HFFc6 (cell line): ENCODE measurements at regions not wholly inside any gene's neighbourhood (a gene's known extent, or its start where the extent isn't known, plus 50 kb on each side); places are given as distances from the start of the nearest gene placed in this dataset.

Experiments used
- DNase-seq: peaks from one replicate; pipeline ENCODE4 v3.0.0-alpha.2; 2018
- H3K27ac Mint-ChIP-seq: 2 replicates; pipeline ENCODE4 v1.8.0; 2020; ENCODE audit warnings: mild to moderate bottlenecking, mixed read lengths
- H3K27me3 Mint-ChIP-seq: 2 replicates; pipeline ENCODE4 v1.8.0; 2021; ENCODE audit warnings: mild to moderate bottlenecking, moderate library complexity, mixed read lengths; ENCODE audit not compliant: insufficient read depth
- H3K36me3 Mint-ChIP-seq: 2 replicates; pipeline ENCODE4 v1.8.0; 2021; ENCODE audit warnings: low read depth, mixed read lengths
- H3K4me1 Mint-ChIP-seq: 2 replicates; pipeline ENCODE4 v1.8.0; 2020; ENCODE audit warnings: low read depth, mixed read lengths
- H3K4me3 Mint-ChIP-seq: 2 replicates; pipeline ENCODE4 v1.8.0; 2020; ENCODE audit warnings: mild to moderate bottlenecking, moderate library complexity, mixed read lengths
- H3K9me3 Mint-ChIP-seq: 2 replicates; pipeline ENCODE4 v1.8.0; 2020; ENCODE audit warnings: mild to moderate bottlenecking, mixed read lengths
- TF ChIP-seq, protein P1 (sequence below): fragments of 200-600 bp; sonication (generic); IDR thresholded peaks from 2 replicates; pipeline ENCODE4 v1.5.0; 2021; ENCODE audit warnings: antibody characterized with exemption, mild to moderate bottlenecking

DNA sequence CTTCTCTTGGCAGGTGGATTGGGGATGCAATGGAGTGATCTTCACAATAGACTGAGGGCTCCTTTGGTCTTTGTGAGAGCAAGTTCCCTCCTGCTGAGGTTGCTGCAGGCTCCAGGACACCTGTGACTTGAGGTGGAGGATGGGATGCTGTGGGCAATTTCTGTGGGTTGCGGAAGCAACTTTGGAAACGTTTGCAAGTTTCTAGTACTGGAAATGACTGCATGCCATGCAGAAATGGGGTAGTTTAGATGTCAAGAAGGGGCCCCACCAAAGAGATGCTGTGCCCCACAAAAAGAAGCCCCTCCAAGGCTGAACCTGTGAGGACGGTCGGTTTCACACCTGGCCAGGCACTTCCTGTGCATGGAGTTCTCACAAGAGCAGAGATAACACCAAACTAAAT lies 80.4 kb upstream of the XCR1 start:
- Mint-ChIP-seq H3K27me3 (peaks cover 12% of the 10 kb centered on the region), H3K27ac (no peak overlapping the region), H3K4me1 (peaks cover 38% of the 10 kb centered on the region), H3K9me3 (no peaks in the 10 kb centered on the region), H3K36me3 (no peaks in the 10 kb centered on the region), H3K4me3 (no peak overlapping the region)
- no peak for DNase-seq
- TF ChIP-seq, protein P1, sequence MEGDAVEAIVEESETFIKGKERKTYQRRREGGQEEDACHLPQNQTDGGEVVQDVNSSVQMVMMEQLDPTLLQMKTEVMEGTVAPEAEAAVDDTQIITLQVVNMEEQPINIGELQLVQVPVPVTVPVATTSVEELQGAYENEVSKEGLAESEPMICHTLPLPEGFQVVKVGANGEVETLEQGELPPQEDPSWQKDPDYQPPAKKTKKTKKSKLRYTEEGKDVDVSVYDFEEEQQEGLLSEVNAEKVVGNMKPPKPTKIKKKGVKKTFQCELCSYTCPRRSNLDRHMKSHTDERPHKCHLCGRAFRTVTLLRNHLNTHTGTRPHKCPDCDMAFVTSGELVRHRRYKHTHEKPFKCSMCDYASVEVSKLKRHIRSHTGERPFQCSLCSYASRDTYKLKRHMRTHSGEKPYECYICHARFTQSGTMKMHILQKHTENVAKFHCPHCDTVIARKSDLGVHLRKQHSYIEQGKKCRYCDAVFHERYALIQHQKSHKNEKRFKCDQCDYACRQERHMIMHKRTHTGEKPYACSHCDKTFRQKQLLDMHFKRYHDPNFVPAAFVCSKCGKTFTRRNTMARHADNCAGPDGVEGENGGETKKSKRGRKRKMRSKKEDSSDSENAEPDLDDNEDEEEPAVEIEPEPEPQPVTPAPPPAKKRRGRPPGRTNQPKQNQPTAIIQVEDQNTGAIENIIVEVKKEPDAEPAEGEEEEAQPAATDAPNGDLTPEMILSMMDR = no peak

DNA sequence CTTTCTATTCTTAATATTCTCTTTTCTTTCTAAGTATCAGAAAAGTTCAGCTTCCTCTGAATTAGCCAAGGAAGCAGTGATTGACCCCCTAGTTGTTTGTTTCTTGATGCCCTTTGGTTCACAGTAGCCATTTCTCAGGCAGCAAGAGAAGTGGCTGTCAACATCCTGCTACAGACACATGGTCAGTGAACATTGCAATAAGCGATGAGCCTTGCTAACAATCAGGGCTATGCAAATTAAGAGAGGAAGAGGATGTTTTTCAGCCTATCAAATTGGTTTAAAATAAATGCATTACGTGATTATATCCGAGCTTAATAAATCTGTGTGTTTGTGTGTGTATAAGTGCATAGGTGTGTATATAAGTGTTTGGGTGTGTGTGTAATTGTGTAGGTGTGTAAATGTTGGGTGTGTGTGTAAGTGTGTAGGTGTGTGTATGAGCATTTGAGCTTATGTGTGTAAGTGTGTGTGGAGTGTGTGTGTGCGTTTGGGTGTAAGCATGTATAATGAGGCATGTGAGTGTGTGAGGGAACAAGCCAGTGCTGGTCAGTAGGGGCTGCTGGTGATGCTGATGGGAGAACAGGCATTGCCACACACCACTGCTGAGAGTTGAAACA lies 78.1 kb upstream of the XCR1 start:
- TF ChIP-seq, protein P1 = no peak
- H3K27me3 Mint-ChIP-seq = peaks cover 16% of the 10 kb centered on the region
- no peaks in the 10 kb centered on the region; the same call in 1 of the 2 replicates for H3K9me3 Mint-ChIP-seq
- no peak overlapping the region for H3K4me3 Mint-ChIP-seq
- no peak overlapping the region for H3K27ac Mint-ChIP-seq
- no peak for DNase-seq
- H3K36me3 Mint-ChIP-seq = peaks cover 13% of the 10 kb centered on the region; the same call in 1 of the 2 replicates
- peaks cover 17% of the 10 kb centered on the region for H3K4me1 Mint-ChIP-seq

DNA sequence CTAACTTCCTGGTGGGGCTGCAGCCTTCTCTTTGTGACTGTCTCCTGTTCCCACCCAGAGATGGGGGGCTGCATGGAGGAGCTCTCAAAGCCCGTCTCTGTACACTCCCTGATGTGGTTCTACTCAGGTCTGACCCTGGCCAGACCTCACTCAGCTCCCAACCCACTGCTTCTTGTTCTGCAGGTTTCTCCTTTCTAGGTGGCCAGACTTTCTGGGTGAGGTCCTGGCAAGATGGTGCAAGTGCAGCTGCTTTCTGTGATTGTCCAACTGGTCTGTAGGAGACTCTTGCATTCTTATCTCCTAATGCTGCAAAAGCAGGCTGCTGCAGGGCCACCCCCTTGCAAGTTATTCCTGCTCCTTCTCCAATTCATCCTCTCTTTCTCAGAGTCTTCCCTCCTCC lies 77.4 kb upstream of the XCR1 start:
- peaks cover 16% of the 10 kb centered on the region for H3K27me3 Mint-ChIP-seq

DNA sequence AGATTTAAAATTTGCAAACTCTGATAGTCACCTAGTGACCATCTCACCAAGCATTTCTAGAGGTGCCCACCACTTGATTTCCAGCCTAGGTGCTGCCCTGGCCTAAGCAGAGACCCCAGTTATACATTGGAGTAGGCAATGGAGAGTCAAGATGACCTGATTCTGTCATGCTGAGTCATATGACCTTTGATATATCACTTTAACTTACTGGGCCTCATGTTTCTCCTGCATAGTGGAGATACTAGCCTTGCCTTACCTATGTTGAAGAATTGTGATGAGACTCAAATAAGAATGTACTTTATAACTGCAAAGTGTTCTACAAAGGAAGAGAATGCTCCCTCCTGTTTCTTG lies 75.5 kb upstream of the XCR1 start:
- no peak overlapping the region for H3K27ac Mint-ChIP-seq
- TF ChIP-seq, protein P1 = no peak
- peaks cover 13% of the 10 kb centered on the region; the same call in 1 of the 2 replicates for H3K36me3 Mint-ChIP-seq
- no peak overlapping the region for H3K4me3 Mint-ChIP-seq
- H3K27me3 Mint-ChIP-seq = peaks cover 18% of the 10 kb centered on the region
- DNase-seq = no peak
- peaks cover 19% of the 10 kb centered on the region for H3K4me1 Mint-ChIP-seq
- no peaks in the 10 kb centered on the region; the same call in 1 of the 2 replicates for H3K9me3 Mint-ChIP-seq

More for the DNA sequence above, 77.4 kb upstream of the XCR1 start:
- TF ChIP-seq, protein P1 = no peak
- no peak for DNase-seq
- H3K4me1 Mint-ChIP-seq = peaks cover 10% of the 10 kb centered on the region
- H3K36me3 Mint-ChIP-seq = peaks cover 13% of the 10 kb centered on the region; the same call in 1 of the 2 replicates
- no peaks in the 10 kb centered on the region; the same call in 1 of the 2 replicates for H3K9me3 Mint-ChIP-seq
- H3K4me3 Mint-ChIP-seq = no peak overlapping the region
- no peak overlapping the region for H3K27ac Mint-ChIP-seq

DNA sequence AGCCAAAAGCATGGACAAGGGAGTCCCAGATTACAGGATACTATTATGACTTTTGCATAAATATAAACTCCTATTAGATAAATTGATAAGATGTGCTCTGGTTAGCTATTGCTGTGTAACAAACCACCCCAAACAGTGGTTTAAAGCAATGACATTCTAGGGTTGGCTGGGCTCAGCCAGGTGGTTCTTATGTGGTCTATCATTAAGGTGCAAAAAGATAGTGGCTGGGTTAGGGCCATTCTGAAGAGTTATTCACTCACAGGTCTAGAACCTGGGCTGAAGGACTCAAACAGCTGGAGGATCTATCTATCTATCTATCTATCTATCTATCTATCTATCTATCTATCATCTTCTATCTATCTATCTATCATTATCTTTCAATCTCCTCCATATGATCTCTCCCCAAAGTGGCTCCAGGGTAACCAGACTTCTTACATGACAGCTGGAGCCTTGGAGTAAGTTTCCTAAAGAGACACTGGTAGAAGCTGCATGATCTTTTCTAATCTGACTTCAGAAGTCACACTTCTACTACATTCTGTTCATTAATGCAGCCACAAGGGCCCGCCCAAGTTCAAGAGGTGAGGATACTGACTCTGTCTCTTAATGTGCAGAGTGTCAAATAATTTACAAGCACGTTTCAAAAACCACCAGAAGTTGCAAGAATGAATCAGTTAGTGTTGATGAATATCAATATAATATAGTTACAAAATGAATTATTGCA lies 74.9 kb upstream of the XCR1 start:
- Mint-ChIP-seq H3K27me3 (peaks cover 18% of the 10 kb centered on the region), H3K4me1 (peaks cover 23% of the 10 kb centered on the region), H3K9me3 (no peaks in the 10 kb centered on the region; the same call in 1 of the 2 replicates), H3K36me3 (peaks cover 13% of the 10 kb centered on the region; the same call in 1 of the 2 replicates), H3K27ac (no peak overlapping the region), H3K4me3 (no peak overlapping the region)
- TF ChIP-seq, protein P1 = no peak
- no peak for DNase-seq
